ENCODE measurements at regions not wholly inside any gene's neighbourhood (a gene's known extent, or its start where the extent isn't known, plus 50 kb on each side); places are given as distances from the start of the nearest gene placed in this dataset.

DNA sequence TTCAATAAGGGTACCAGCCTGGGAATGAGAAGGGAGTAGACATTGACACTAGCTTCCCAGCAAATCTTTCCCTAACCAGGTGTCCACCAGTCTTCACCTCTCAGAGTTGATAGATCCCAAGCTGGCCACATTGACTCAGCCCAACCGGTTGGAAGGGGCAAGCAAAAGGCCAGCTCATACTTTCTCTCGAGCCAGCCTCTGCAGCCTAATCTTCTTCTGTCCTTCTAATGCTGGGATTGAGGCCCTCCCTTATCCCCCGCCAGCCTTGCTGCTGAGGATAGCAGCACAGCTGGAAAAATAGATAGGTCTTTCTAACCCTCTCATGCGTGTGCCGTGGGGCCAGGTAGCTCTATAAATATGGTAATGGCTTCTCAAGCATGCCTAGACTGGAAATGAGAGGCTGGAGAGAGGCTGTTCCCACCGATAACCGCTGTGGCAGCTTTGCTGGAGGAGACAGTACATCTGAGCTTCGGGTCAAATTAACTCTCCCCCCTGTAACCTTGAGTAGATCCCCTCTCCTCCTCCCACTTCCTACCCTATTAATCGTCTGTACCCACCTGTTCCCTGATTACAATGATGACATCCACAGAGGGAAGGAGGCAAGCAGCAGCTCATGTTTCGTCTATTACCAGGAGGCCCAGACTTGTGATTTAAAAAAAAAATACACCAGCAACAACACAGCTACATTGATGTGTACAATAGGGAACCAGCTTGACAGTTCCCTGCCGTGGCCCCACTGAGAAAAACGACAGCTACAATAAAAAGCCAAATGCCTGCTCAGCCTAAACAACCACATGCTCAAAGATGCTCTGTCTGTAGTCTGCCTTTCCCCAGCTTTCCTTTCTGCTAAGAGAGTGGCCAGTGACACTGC is 219.9 kb upstream of the BRINP1 start:
- Histone ChIP-seq H2BK120ac (ENCODE audit: low read depth, low read length, poor library complexity, severe bottlenecking) (no peak overlapping the region), H3K27me3 (ENCODE audit: insufficient read depth, low read length) (no peaks in the 10 kb centered on the region), H2AFZ (ENCODE audit: low read length) (no peak overlapping the region), H3T11ph (ENCODE audit: low read length) (no peak overlapping the region), H3K79me2 (ENCODE audit: insufficient read depth, low read length) (no peaks in the 10 kb centered on the region), H2BK5ac (ENCODE audit: insufficient read length, low read length) (no peak overlapping the region), H4K5ac (ENCODE audit: insufficient read length, low read depth, low read length) (no peak overlapping the region), H2BK20ac (ENCODE audit: low read depth, low read length, poor library complexity, severe bottlenecking) (no peak overlapping the region), H3K4ac (ENCODE audit: low read depth, low read length) (no peak overlapping the region), H3K56ac (ENCODE audit: insufficient read length, low read depth, low read length) (no peak overlapping the region), H3K79me1 (ENCODE audit: insufficient read depth, low read depth, low read length, poor library complexity, severe bottlenecking) (no peaks in the 10 kb centered on the region), H3K27ac (ENCODE audit: insufficient read length, low read depth, low read length) (no peak overlapping the region), H2BK12ac (ENCODE audit: insufficient read length, low read depth, low read length) (no peak overlapping the region), H4K91ac (ENCODE audit: insufficient read length, low read depth, low read length) (no peak overlapping the region), H2AK5ac (ENCODE audit: insufficient read length, low read length) (no peak overlapping the region), H4K8ac (replicated peaks; ENCODE audit: insufficient read length, low read depth, low read length) (no peak overlapping the region), H3K4me1 (ENCODE audit: insufficient read depth, low read length) (no peaks in the 10 kb centered on the region), H3K4me2 (ENCODE audit: insufficient read depth, insufficient read length, low read length) (no peak overlapping the region), H2BK15ac (ENCODE audit: low read depth, low read length) (no peak overlapping the region), H3K18ac (ENCODE audit: insufficient read length, low read depth, low read length) (no peak overlapping the region), H4K20me1 (ENCODE audit: control insufficient read depth, insufficient read depth, insufficient read length) (no peaks in the 10 kb centered on the region), H3K9me3 (ENCODE audit: control insufficient read depth, low read depth, low read length) (no peaks in the 10 kb centered on the region), H3K23me2 (ENCODE audit: insufficient read length, low read depth, low read length, poor library complexity, severe bottlenecking) (no peaks in the 10 kb centered on the region), H3K23ac (ENCODE audit: insufficient read length, low read depth, low read length) (no peak overlapping the region), H3K14ac (ENCODE audit: insufficient read depth, low read length) (no peak overlapping the region), H3K9ac (ENCODE audit: extremely low read depth, insufficient read length, low read length) (no peak overlapping the region)
- no CpG with 5 or more reads among the region's 12 CpGs for WGBS (ENCODE audit: extremely low coverage, insufficient read length, low lambda C conversion rate)
- H3K27ac Mint-ChIP-seq, result no peak overlapping the region
- DNase-seq, result no peak
- H3K9me3 Mint-ChIP-seq, result no peaks in the 10 kb centered on the region
- no peaks in the 10 kb centered on the region for H3K27me3 Mint-ChIP-seq (ENCODE audit: low read depth)
- no peaks in the 10 kb centered on the region for H3K36me3 Mint-ChIP-seq (ENCODE audit: insufficient read depth in 1 of 3, low read depth in 3 of 3)
- TF ChIP-seq, protein P1, sequence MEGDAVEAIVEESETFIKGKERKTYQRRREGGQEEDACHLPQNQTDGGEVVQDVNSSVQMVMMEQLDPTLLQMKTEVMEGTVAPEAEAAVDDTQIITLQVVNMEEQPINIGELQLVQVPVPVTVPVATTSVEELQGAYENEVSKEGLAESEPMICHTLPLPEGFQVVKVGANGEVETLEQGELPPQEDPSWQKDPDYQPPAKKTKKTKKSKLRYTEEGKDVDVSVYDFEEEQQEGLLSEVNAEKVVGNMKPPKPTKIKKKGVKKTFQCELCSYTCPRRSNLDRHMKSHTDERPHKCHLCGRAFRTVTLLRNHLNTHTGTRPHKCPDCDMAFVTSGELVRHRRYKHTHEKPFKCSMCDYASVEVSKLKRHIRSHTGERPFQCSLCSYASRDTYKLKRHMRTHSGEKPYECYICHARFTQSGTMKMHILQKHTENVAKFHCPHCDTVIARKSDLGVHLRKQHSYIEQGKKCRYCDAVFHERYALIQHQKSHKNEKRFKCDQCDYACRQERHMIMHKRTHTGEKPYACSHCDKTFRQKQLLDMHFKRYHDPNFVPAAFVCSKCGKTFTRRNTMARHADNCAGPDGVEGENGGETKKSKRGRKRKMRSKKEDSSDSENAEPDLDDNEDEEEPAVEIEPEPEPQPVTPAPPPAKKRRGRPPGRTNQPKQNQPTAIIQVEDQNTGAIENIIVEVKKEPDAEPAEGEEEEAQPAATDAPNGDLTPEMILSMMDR (conservative IDR thresholded peaks at IDR 0.05), result no peak
- peaks cover 13 to 29% of the 10 kb centered on the region in 2 experiments for H3K4me1 Mint-ChIP-seq
- no peak overlapping the region for H3K4me3 Mint-ChIP-seq

Data from H9 (cell line).